ENCODE measurements at regions not wholly inside any gene's neighbourhood (a gene's known extent, or its start where the extent isn't known, plus 50 kb on each side); places are given as distances from the start of the nearest gene placed in this dataset.
A peak's percentile ranks its signal among the peaks of the same experiment; 100 is the strongest.
"Not testable (repeated sequence)": the region's sequence is repeated elsewhere in the genome, so short reads cannot be mapped to it uniquely, and the experiment has no call there.

DNA sequence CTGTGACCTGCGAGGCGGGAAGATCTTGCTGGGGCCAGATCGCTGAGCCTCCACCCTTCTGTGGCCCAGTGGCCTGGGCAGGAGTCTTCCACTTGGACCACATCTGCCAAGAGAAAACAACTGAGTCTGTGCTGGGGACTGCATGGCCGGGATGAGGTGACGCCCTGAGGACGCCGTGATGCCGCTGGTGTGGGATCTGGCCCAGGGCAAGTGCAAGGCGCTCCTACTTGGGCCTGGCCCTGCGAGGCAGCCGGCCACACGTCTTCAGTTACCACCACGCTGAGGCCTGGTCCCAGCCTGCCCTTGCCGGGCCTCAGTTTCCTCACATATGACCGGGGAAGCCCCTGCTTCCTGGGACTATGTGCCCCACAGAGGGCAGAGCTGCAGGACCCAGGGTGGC, 133.4 kb downstream of the SLC25A46 start:
- no peak for DNase-seq

GRCh38 chr5:110872963-110873362, 134.2 kb downstream of the SLC25A46 start:
- DNase-seq, result no peak

DNA sequence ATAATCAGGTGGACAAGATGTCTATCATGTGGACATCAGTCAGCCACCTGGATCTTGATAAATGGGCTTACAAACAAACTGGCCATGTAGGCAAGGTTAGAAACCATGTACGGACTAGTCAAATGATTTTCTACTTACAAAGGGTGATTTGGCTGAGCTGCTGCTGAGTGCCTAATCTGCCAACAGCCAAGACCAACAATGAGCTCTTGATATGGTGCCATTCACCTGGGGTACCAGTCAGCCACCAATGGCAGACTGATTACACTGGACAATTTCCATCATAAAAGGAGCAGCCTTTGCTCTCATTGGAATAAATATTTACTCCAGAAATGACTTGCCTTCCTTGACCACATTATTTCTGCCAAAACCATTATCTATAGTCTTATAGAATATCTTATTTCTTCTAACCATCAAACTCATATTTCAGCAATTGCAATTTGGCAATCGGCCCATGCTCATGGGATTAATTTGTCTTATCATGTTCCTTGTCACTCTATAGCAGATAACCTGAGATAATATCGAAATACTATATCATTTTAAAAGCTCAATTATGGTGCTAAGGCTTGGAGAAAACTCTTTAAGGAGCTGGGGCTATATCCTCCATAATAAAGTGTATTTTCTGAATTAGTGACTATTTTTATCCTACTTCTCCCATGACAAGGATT, 135.1 kb downstream of the SLC25A46 start:
- no peak for DNase-seq

DNA sequence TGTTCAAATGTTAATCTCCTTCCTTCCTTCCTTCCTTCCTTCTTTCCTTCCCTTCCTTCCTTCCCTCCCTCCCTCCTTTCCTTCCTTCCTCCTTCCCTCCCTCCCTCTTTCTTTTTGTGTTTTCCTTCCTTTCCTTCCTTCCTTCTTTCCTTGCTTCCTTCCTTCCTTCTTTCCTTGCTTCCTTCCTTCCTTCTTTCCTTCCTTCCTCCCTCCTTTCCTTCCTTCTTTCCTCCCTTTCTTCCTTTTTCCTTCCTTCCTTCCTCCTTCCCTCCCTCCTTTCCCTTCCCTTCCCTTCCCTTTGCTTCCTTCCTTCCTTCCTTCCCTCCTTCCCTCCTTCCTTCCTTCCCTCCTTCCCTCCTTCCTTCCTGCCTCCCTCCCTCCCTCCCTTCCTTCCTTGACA, 136.3 kb downstream of the SLC25A46 start:
- not testable (repeated sequence) for DNase-seq

DNA sequence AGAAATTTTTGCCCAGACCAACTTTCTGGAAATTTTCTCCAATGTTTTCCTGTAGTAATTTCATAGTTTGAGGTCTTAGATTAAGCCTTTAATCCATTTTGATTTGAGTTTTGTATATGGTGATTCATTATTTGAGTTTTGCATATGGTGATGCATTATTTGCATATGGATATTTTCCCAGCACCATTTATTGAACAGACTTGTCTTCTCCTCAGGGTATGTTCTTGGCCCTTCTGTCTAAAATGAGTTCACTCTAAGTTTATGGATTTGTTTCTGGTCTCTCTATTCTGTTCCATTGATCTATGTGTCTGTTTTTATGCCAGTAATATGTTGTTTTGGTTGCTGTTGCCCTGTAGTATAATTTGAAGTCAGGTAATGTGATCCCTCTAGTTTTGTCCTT, 139.3 kb downstream of the SLC25A46 start:
- no peak for DNase-seq

DNA sequence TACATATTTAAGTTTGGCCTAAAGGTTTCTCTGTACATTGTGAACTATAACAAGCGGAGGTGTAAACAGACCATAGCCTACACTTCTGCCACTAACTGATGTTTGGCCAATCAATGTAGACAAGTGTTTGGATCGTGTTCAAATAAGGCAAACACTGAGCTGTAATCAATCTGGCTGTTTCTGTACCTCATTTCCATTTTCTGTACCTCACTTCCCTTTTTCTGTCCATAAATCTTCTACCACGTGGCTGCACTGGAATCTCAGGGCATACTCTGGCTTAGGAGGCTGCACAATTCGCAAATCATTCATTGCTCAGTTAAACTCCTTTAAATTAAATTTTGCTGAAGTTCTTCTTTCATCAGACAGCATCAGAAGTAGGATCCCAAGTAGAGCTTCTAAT, 140.9 kb downstream of the SLC25A46 start:
- no peak for DNase-seq

GRCh38 chr5:110880413-110880812, 141.6 kb downstream of the SLC25A46 start:
- no peak for DNase-seq

- DNase-seq, result no peak
Measured at GRCh38 chr5:110884005-110884404, 145.2 kb downstream of the SLC25A46 start.

DNA sequence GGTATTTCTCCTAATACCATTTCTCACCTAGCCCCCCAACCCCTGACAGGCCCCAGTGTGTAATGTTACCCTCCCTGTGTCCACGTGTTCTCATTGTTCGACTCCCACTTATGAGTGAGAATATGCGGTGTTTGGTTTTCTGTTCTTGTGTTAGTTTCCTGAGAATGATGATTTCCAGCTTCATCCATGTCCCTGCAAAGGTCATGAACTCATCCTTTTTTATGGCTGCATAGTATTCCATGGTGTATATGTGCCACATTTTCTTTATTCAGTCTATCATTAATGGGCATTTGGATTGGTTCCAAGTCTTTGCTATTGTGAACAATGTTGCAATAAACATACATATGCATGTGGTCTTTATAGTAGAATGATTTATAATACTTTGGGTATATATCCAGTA, 148.4 kb downstream of the SLC25A46 start:
- DNase-seq, result not testable (repeated sequence)

GRCh38 chr5:110893854-110894483, 155.2 kb downstream of the SLC25A46 start:
- DNase-seq, result not testable (repeated sequence)

GRCh38 chr5:110894805-110895204, 156.0 kb downstream of the SLC25A46 start:
- no peak for DNase-seq

- no peak for DNase-seq
Measured at GRCh38 chr5:110896901-110897300, 158.1 kb downstream of the SLC25A46 start.

DNA sequence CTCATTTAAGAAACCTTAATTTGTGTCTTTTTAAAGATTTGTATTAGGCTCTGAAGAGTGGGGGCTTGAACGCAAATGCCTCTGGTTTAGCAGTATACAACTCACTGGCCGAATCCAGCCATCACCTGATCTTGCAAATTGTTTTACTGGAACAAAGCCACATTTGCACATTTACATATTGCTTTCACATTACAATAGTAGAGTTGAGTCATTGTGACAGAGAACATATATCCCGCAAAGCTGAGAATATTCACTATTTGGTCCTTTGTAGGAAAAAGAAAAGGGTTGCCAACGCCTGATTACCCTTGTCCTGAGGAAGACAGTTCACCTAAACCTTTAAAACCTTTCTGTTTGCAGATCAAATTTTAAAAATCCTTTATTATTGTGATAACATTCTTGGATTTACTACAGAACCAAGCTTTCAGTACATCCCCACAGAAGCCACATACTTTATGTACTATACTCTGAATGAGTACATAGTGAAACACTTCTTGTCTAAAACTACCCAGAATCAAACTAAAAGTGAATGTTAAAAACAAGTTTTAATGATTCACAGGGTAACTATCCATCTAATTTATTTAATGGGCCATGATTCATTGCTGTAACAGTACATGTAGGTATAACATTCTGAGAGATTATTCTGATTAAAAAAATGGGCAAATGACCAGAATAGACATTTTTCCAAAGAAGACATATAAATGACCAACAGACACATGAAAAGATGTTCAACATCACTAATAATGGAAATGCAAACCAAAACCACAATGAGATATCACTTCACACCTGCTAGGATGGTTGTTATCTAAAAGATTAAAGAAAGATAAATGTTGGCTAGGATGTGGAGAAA, 161.0 kb downstream of the SLC25A46 start:
- DNase-seq, result no peak

GRCh38 chr5:110900829-110901228, 162.0 kb downstream of the SLC25A46 start:
- no peak for DNase-seq

GRCh38 chr5:110903966-110904365, 165.2 kb downstream of the SLC25A46 start:
- DNase-seq, result no peak

DNA sequence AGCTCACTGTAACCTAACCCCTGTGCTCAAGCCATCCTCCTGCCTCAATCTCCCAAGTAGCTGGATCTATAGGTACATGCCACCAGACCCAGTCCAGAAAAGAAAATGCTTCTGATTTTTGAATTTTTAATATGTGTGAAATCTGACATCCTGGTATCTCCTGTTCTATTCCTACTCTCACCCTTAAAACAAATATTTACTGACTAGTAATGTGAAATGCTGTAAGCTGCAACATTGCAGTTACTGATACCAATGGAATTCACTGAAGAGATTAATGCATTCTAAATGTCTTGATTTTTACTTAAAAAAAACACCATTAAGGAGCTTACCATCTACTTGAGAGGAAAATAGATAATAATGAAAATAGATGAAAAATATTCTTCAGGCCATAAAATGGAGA, 162.7 kb upstream of the TSLP start:
- DNase-seq, result no peak

GRCh38 chr5:110909415-110909814, 162.1 kb upstream of the TSLP start:
- DNase-seq, result no peak

- DNase-seq, result no peak
Measured at GRCh38 chr5:110909950-110910349, 161.6 kb upstream of the TSLP start.

GRCh38 chr5:110913221-110913620, 158.3 kb upstream of the TSLP start:
- no peak for DNase-seq

- DNase-seq, result peak; percentile 89
Measured at GRCh38 chr5:110916381-110917049, 155.0 kb upstream of the TSLP start.

- peak; percentile 49 for DNase-seq
Measured at GRCh38 chr5:110917161-110917875, 154.2 kb upstream of the TSLP start.

DNA sequence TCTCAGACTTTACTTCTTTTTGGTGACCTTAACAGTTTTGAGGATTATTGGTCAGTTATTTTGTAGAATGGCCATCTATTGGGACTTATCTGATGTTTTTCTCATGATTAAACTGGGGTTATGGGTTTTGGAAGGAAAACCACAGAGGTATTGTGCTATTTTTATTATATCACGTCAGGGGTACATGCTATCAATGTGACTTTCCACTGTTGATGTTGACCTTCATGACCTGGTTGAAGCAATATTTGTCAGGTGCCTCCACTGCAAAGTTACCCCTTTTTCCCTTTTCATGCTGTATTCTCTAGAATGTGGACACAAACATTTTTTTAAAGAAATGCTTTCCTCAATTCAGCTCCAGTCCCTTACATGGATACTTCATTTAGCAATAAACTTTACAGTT, 152.8 kb upstream of the TSLP start:
- DNase-seq, result no peak

DNA sequence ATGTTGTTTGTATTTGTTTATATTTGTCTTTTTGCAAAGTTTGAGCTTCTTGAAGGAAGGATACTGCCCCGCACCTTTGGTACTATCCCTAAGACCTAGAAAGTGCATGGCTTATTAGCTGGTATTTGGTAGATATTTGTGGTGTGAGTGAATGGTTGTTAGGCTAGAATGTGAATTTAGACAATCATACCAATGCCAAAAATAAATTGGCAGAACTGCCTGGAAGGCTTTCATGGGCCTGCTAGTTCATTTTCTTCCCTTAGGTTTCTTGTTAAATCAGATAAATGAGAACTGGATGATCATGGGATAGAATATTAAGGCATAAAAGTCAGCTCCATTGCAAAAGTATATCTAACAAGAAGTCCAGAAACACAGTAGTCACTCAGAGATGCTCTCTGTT, 147.5 kb upstream of the TSLP start:
- DNase-seq, result no peak
